Peyer's patch (tissue), 4 donors: ENCODE measurements at regions not wholly inside any gene's neighbourhood (a gene's known extent, or its start where the extent isn't known, plus 50 kb on each side); places are given as distances from the start of the nearest gene placed in this dataset.
A peak's percentile ranks its signal among the peaks of the same experiment; 100 is the strongest.
"Not testable (repeated sequence)": the region's sequence is repeated elsewhere in the genome, so short reads cannot be mapped to it uniquely, and the experiment has no call there.

ENCODE experiments used
- DNase-seq, 3 donors: peaks; one replicate each; pipeline ENCODE4 v3.0.0-alpha.2; 2017 to 2019
- H3K27ac ChIP-seq, 4 donors: fragments of 200-600 bp; sonication (generic); one replicate each; pipeline ENCODE4 v1.5.1; 2016 to 2019
- H3K27me3 ChIP-seq, 2 donors: fragments of 200-600 bp; sonication (generic); one replicate each; pipeline ENCODE4 v1.5.1; 2019
- H3K36me3 ChIP-seq, 3 donors: fragments of 200-600 bp; sonication (generic); one replicate each; pipeline ENCODE4 v1.5.1; 2016 to 2019
- H3K4me1 ChIP-seq, 4 donors: fragments of 200-600 bp; sonication (generic); one replicate each; pipeline ENCODE4 v1.5.1; 2016 to 2019
- H3K4me3 ChIP-seq, 4 donors: fragments of 200-600 bp; sonication (generic); 1 replicate in 3 of 4; 2 replicates in 1 of 4; pipeline ENCODE4 v1.5.1; 2016 to 2019; ENCODE audit warnings: mild to moderate bottlenecking in 1 of 4
- H3K9me3 ChIP-seq, 4 donors: fragments of 200-600 bp; sonication (generic); one replicate each; pipeline ENCODE4 v1.5.1; 2016 to 2019; ENCODE audit warnings: mild to moderate bottlenecking in 1 of 4
- CTCF ChIP-seq, 6 experiments: fragments of 450-650 bp in 4 of 6; fragments of 200-600 bp in 2 of 6; sonication (generic) in 1 of 6; IDR thresholded peaks; one replicate each; pipeline ENCODE4 v1.5.1; 2017 to 2019; ENCODE audit warnings: antibody characterized with exemption in 6 of 6, mild to moderate bottlenecking in 3 of 6, moderate library complexity in 1 of 6

DNA sequence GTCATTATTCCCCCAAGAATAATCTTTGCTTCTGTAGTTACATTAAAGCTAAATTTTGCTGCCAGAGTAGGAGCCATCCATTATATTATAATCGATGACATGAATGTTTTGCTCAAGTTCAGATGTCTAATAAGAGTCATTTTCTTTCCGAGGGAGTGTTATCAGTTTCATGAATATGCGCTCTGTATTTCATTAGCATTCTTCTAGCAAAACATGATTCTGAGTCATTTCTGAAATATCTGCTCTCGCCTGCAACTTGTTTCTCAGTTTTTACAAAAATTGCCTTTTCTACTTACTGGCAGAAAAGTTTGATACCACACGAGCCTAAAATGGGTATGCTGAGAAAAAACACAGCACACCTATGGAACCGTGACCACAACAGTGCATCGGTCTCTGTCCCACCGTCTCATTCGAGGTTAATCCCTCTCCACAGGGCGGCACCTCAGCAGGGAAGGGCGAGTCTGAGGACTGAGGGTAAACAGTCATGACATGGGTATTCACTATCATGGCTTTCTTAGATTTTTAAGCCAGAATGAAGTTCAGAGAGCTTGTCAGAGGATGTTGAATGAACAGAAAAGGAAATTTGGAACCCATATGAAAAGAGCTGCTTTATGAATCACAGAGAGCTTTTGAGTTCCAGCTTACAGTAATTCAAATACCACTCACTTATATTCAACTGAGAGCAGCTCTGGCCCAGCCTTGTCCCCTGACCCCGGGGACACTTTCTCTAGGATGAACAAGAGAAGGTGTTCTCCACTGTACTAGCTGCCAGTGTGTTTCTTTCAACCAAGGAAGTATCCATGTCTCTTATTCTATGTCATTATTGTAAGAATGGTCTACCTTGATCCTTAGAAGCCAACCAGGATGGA lies 303.6 kb upstream of the PLGLB1 start:
- not testable (repeated sequence) for H3K27ac ChIP-seq, H3K27me3 ChIP-seq, DNase-seq, H3K9me3 ChIP-seq, H3K4me1 ChIP-seq, H3K36me3 ChIP-seq, H3K4me3 ChIP-seq

- H3K4me1 ChIP-seq, H3K27ac ChIP-seq, H3K4me3 ChIP-seq, H3K9me3 ChIP-seq, H3K36me3 ChIP-seq, H3K27me3 ChIP-seq, DNase-seq: not testable (repeated sequence)
Observed at GRCh38 chr2:87325911-87326294, 304.3 kb upstream of the PLGLB1 start.

DNA sequence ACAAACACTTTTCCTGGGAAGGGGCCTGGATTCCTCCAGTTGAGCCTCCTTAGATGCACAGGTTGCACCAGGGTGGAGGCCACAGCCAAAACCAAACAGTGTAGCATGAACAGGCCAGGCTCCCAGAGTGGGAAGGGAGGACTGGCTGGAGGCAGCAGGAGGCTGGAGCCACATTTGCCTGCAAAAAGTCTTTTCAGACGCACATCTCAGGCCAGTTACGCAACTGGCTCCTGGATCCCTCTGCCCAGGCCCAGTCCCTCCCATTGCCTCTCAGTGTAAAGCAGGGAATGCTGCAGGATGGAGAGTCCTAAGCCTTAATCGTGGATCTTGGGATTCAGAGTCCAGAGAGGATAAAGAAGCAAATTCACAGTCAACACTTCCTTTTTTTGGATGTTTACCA lies 305.1 kb upstream of the PLGLB1 start:
- DNase-seq, H3K4me1 ChIP-seq, H3K27me3 ChIP-seq, H3K27ac ChIP-seq, H3K9me3 ChIP-seq, H3K4me3 ChIP-seq, H3K36me3 ChIP-seq: not testable (repeated sequence)

DNA sequence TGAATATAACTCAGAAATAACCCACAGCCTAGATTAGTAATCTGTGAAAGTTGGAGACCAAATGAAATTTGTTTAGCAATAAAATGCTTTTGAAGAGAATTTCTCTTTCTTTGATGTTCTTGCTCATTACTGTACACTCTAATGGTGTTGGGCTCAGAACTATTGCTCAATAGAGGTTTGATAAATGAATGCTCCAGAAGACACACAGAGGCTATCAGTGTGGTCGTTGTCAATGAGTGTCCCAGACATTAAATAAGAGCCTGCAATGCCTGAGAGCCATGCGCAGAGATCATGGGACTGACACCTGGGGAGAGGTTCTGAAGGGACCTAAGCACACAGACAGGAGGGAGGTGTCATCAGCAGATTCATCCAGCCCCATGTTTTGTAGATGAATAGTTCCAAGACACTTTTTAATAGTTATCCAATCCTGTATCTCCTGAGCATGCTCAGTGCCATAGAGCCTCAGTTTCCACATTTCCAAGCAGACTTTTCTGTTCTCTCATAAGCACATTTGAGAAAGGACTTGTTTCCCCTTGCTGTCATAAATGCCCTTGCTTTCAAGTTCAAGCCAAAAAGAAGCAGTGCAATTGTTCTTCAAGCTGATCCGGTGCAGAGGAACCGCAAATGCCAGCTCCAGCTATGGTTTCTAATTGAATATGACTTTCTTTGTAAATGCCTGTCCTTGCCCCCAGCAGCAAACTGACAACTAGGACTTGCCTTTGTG lies 306.2 kb upstream of the PLGLB1 start:
- not testable (repeated sequence) for H3K4me3 ChIP-seq, H3K27ac ChIP-seq, H3K4me1 ChIP-seq, H3K9me3 ChIP-seq, DNase-seq, H3K36me3 ChIP-seq, H3K27me3 ChIP-seq

- DNase-seq, H3K4me3 ChIP-seq: not testable (repeated sequence)
Observed at GRCh38 chr2:87329529-87329928, 307.9 kb upstream of the PLGLB1 start.

DNA sequence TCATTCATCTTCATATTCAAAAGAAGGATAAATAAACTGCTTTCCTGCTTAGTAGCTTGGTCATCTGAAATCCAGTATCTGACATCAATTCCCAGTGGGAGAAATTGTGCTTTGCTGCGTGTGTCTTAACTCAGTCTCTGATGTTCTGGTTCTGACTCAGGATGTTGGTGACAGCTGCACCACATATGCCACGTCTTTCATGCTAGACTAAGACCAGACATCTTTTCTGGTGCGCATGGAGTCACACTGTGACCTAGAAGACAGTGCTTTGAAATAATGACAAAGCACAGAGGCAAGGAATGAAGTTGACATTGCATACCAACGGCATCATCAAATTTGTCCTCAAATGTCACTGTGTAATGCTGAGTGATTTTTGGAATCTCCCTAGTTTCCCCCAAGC lies 308.8 kb upstream of the PLGLB1 start:
- H3K9me3 ChIP-seq, H3K4me3 ChIP-seq, H3K4me1 ChIP-seq, H3K27ac ChIP-seq, DNase-seq, H3K36me3 ChIP-seq, H3K27me3 ChIP-seq: not testable (repeated sequence)

More at GRCh38 chr2:87329529-87329928, 307.9 kb upstream of the PLGLB1 start:
- not testable (repeated sequence) for H3K4me1 ChIP-seq, H3K27me3 ChIP-seq, H3K36me3 ChIP-seq, H3K27ac ChIP-seq, H3K9me3 ChIP-seq

- not testable (repeated sequence) for H3K4me3 ChIP-seq, H3K4me1 ChIP-seq, DNase-seq, H3K36me3 ChIP-seq, H3K27me3 ChIP-seq, H3K9me3 ChIP-seq, H3K27ac ChIP-seq
Observed at GRCh38 chr2:87331940-87332583, 310.4 kb upstream of the PLGLB1 start.

GRCh38 chr2:87334888-87335287 lies 313.2 kb upstream of the PLGLB1 start:
- H3K4me3 ChIP-seq, result not testable (repeated sequence)

DNA sequence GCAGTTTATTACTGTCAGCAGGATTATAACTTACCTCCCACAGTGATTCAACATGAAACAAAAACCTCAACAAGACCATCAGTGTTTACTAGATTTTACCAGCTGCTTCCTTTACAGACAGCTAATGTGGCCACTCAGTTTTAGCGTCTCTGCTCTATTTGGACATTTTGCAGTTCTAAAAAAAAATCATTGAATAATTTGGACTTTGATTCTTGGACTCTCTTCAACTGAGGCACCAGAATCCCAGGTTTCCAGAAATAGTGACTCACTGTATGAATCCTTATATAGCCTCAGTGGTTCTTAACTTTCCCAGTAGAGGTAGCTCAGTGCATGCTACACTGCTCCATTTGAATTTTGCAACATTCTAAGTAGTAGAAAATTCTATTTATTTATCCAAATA lies 317.4 kb upstream of the PLGLB1 start:
- not testable (repeated sequence) for H3K4me1 ChIP-seq, DNase-seq, H3K9me3 ChIP-seq, H3K27me3 ChIP-seq, H3K27ac ChIP-seq, H3K36me3 ChIP-seq, H3K4me3 ChIP-seq

More at GRCh38 chr2:87334888-87335287, 313.2 kb upstream of the PLGLB1 start:
- not testable (repeated sequence) for H3K36me3 ChIP-seq, DNase-seq, H3K9me3 ChIP-seq, H3K4me1 ChIP-seq, H3K27me3 ChIP-seq, H3K27ac ChIP-seq

GRCh38 chr2:87341601-87342014 lies 320.0 kb upstream of the PLGLB1 start:
- not testable (repeated sequence) for H3K27me3 ChIP-seq, H3K36me3 ChIP-seq, H3K4me1 ChIP-seq, H3K27ac ChIP-seq, H3K9me3 ChIP-seq, H3K4me3 ChIP-seq
- peak; percentile 39 to 68 (median 56) for DNase-seq
- peak in 5 of 6 experiments; percentile 16 to 52 (median 29) for TF ChIP-seq CTCF (IDR thresholded peaks at IDR 0.05)

DNA sequence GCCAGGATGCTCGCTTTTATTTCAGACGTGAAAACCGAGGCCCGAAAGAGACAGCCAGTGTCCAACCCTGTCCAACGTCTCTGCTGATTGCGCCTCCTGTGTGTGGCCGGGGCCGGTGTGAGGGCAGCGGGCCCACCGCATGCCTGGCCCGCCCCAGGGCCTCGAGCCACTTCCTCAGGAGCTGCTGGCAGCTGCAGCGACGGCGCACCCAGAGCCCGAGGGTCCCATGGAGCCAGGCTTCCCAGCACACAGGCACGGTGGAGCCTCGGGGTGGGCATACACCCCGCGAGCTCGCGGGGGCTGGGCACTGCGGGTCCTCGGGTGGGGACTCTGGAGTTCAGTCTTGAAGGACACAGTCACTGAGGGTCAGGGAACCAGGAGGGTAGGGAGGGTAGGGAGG lies 320.5 kb upstream of the PLGLB1 start:
- H3K27me3 ChIP-seq, H3K4me1 ChIP-seq, H3K27ac ChIP-seq, H3K9me3 ChIP-seq, H3K4me3 ChIP-seq, H3K36me3 ChIP-seq: not testable (repeated sequence)
- DNase-seq, result peak in 1 of 3 donors; percentile 48

DNA sequence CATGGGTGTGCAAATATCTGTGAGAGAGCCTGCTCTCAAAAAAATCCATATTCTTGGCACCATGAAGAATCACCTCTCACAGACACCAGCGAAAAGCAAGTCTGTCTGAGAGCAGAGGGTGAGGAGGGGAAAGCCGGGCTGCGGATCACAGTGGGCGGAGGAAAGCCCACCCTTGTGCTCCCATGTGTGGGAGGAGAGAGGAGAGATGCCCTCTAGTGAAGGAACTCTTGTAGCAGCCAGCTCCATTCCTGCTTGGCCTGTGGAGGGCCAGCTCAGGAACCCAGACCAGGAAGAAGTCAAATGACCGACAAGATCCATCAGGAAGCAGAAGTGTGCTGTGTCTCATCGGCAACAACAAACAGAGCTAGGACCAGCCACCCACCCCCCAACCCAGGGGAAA lies 321.7 kb upstream of the PLGLB1 start:
- not testable (repeated sequence) for H3K27ac ChIP-seq, H3K27me3 ChIP-seq, H3K36me3 ChIP-seq, H3K9me3 ChIP-seq, DNase-seq, H3K4me1 ChIP-seq, H3K4me3 ChIP-seq

DNA sequence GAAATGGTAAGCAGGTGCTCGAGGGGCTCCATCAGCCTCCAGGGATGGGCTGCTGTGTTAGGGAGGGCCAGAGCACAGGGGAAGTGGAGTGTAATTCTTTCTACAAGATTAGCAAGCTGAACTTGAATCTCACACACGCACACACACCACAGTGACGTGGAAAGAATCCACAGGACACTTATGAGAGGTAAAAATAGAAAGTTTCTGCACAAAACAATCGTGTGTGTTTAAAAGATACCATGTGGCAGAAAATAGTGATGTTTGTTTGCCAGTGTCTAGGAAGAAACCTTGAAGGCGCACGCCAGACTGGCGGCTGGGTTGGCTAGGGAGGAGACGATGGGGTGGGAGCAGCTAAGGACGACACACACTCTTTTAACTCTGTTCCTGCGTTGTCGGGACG lies 323.6 kb upstream of the PLGLB1 start:
- not testable (repeated sequence) for H3K36me3 ChIP-seq, H3K9me3 ChIP-seq, DNase-seq, H3K27me3 ChIP-seq, H3K4me1 ChIP-seq, H3K4me3 ChIP-seq, H3K27ac ChIP-seq

DNA sequence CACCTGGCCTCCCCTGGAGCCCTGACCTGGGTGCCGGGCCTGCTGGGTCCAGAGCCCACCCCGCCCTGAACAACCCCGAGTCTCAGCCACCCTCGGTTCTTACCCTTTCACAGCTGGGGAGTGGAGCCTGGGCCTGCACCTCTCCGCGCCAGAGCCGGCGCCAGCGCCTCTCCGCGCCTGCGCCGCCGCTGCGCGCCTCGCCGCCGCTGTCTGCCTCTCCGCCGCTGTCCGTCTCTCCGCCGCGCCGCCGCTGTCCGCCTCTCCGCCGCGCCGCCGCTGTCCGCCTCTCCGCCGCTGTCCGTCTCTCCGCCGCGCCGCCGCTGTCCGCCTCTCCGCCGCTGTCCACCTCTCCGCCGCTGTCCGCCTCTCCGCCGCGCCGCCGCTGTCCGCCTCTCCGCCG lies 326.9 kb upstream of the PLGLB1 start:
- DNase-seq, H3K36me3 ChIP-seq, H3K27me3 ChIP-seq, H3K9me3 ChIP-seq, H3K27ac ChIP-seq, H3K4me1 ChIP-seq, H3K4me3 ChIP-seq: not testable (repeated sequence)
